IPS-NIHi7 (cell line): ENCODE measurements at regions not wholly inside any gene's neighbourhood (a gene's known extent, or its start where the extent isn't known, plus 50 kb on each side); places are given as distances from the start of the nearest gene placed in this dataset.
A peak's percentile ranks its signal among the peaks of the same experiment; 100 is the strongest.

Experiments
- DNase-seq: peaks from one replicate; pipeline ENCODE4 v3.0.0; 2012; ENCODE audit warnings: mixed read lengths; ENCODE audit errors: extremely low spot score

DNA sequence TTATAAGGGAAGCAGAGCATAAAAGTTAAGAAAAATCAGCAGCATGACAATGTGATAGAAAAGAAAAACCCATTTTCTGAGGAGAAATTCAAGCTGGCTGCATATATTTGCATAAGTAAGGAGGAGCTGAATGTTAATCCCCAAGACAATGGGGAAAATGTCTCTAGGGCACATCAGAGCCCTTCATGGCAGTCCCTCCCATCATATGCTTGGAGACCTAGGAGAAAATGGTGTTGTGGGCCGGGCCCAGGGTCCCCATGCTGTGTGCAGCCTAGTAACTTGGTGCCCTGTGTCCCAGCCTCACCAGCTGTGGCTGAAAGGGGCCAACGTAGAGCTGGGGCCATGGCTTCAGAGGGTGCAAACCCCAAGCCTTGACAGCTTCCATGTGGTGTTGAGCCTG is 100.6 kb upstream of the PLPPR4 start:
- no peak for DNase-seq

DNA sequence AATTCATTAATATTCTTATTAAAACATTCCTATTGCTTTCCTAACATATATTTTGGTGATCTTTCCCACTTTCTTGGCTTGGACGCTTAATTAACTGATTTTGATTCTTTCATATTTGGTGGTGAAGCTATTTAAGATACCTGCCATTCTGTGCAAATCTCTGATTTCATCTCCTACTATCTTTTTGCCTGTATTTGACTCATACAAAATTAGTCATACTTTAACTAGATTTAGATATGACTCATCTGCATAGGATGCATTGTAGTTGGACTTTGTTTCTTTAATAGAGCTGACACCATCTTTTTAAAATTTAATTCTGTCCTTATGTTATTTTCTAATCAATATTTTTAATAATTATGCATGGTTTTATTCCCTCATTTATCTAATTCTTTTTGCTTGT is 93.8 kb upstream of the PLPPR4 start:
- no peak for DNase-seq

DNA sequence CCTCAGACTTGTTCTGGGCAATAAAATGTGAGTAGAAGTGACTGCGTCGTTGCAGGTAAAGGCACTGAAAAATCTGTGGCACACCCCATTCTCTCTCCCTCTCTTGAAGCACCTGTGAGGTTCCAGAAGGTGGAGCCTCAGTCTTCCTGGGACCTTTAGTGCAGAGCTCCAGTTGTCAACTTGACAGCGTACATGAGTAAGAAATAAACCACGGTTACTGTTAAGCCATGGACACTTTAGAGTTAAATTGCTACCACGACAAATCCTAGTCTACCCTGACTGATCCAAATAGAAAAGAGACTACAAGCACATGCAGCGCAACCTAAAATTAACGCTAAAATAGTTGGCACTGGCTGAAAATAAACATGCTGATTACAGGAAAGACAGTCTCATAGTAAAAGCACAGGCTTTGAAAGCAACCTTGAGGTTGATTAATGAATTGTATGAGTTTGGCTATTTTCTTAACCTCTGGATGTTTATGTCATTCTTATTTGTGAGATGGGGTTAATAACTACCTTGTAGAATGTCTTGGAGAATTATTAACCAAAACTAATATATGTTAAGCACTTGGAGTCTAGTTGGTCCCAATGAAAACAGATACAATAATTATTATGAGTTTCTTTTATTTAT is 93.0 kb upstream of the PLPPR4 start:
- peak; percentile 14 for DNase-seq

DNA sequence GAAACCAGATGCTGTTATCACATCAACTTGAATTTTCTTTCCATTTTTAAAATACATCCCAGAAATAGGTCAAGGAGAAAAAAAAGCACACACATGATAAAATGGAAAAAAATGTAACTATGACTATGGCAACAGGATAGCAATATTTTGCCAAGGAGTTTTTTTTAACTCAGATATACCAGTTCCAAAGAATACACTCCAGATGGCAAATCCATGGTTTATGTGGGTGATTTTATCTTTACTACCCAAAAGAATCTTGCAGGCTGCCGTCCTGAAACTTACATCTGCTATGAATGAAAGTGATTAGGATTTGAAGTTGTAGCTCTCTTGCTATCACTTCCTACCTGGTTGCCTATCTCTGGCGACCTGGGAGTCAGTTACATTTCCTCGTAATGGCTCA is 91.0 kb upstream of the PLPPR4 start:
- no peak for DNase-seq

DNA sequence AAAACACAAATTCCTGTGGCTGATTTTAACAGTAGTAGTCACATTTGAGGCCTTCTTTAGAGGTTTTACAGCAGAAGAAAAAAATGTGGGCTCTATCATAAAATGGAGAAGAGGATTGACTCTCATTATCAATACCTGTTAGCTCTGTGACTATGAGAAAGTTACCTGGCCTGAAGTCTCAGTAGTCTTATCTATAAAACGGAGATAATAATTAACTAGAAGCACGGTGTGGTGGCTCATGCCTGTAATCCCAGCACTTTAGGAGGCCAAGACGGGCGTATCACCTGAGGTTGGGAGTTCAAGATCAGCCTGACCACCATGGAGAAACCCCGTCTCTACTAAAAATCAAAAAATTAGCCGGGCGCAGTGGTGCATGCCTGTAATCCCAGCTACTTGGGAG is 90.4 kb upstream of the PLPPR4 start:
- DNase-seq = no peak

DNA sequence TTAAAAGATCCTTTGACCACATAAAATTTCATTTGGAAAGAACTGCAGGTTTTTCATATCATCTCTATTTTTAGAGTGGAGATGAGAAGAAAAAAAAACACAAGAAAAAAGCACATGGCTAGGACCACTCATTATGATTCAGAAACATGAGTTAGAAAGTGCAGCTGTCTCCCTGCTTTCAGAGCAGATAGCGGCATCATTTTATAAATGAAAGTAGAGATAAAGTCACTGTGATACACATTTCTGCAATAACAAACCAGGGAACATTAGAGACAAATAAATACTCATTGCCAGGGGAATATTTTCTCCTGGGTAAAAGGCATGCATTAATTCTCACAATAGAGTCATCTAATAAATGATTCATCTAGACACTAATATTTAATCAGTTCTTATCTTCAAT is 87.5 kb upstream of the PLPPR4 start:
- DNase-seq = no peak

DNA sequence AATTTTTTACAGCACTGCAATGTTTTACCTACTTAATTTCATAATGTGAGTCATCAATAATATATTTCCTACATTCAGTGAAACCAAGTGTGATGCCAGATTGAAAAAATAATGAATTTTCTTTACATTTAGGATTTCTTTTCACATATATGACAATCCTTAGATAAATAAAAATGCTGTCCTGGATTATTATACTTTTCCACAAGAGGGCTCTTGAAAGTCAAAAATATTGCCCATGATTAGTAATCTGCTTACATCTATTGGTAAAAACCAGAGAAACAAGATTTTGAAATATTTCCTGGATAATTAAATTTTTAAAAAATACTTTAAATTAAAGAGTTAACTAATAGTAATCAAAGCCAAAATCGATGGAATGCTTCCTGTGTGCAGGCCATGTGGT is 86.8 kb upstream of the PLPPR4 start:
- no peak for DNase-seq

DNA sequence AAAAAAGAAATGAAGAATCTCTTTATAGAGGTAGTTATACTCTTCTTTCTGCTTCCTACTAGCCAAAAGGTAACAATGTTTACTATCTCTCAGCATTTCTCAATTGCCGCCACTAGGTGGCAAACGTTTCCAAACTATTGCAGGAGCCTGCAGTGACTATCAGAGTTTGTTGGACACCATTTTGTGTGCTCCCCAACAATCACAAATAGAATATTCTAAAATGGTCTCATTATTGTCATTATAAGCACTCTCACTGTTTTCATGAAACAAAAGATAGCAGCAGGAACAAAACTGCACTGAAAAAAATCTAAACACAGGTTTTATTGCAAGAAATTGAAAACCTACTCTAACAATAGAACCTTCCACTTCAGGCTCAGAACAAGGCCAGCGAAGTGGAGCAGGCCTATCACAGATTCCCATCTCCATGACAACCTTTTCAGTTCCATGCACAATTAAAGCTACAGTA is 83.9 kb upstream of the PLPPR4 start:
- DNase-seq = peak; percentile 55

DNA sequence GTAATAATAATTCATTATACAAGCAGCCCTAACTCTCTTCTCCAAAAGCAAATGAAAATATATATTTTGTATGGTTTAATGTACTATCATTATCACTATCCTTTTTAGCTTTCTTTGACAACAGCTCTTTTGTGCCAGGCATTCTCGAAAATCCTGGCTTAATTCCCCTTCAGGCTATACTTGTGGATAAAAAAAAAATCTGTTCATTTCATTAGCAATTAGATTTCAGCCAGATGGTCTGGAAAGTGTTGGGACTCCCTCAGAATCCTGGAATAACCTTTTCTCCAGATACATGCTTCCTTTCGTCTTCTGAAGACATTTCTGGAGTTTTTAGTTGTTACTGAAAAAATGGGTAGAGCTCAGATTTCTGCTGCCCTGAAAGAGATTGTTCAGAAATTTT is 83.4 kb upstream of the PLPPR4 start:
- no peak for DNase-seq

DNA sequence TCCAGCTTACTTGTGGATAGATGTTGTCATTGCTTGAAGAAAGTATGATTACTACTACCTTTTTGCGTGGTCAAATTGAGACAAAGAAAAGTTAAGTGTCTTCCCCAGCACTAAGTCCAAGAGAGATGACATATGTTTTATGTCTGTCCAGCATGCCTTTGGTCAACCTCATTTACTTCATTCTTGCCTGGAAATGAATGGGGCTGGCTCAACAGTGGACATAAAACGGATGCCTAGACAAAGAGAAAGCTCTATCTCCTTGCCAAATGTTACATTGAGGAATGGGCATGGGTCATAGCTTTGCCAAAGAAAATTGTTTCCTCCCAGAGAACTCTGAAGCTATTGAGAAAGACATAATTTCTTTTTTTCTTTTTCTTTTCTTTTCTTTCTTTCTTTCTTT is 82.4 kb upstream of the PLPPR4 start:
- DNase-seq = no peak

DNA sequence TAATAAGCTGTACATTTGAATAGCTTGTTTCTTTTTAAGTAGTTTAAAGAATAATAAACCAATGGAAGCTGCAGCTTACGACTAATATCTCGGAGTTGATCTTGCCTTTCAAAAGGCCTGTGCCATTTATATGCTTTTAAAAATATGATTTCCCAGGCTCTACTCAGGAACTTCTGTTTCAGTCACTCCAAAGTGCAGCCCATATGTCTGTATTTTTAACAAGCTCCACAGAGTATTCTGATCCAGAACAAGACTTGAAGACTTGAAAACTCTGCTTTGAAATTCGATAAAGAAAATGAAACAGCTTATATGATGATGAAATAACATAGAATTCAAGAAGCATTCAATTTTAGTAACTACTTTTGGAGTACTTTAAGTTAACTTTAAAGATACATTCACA is 79.1 kb upstream of the PLPPR4 start:
- no peak for DNase-seq

DNA sequence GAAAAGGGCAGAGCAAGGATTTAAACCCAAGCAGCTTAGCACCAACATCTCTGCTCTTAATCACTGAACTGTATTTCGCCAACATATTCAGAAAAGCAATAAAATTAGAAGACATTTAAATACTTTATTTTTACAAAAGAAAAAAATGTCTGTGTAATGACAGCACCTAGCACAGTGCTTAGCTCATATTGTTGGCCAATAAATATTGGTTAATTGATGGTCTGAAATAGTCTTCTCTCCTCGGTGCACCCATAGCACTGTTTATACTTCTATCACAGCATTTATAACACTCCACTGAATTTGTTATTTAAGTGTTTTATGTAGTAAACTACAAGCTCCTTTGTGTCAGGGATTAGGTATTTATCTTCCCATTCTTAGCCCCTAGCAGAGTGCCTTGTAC is 70.9 kb upstream of the PLPPR4 start:
- no peak for DNase-seq

DNA sequence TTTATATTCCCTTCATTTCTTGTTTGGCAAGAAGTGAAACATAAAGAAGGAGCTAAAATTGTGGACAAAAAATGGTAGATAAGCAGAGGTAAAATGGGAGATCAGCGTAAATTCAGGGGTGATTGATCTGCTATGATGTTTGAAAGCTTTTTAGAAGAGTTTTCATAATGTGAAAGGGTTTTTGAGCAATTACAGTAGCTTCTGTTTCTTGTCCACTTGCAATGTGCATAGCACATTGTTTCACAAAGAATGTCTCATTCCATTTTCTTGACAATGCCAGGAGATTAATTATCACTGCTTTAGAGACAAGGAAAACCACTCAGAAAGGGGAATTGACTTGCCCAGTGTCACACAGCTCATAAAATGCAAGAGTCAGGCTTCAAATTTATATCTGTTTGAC is 65.9 kb upstream of the PLPPR4 start:
- DNase-seq = no peak

DNA sequence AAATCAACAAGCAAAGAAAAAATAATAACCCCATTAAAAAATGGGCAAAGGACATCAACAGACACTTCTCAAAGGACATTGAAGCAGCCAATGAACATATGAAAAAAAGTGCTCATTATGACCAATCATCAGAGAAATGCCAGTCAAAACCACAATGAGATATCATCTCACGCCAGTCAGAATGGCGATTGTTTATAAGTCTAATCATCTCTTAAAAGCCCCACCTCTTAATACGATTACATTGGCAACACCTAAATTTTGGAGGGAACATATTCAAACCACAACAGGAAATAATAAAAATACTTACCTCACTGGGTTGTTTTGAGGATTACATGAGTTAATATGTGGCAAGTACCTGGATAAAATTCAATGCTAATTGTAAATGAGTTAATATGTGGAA is 57.1 kb upstream of the PLPPR4 start:
- no peak for DNase-seq
